Gastroesophageal sphincter (tissue), 3 donors: ENCODE measurements at regions not wholly inside any gene's neighbourhood (a gene's known extent, or its start where the extent isn't known, plus 50 kb on each side); places are given as distances from the start of the nearest gene placed in this dataset.

Experiments used
- CTCF ChIP-seq, 4 experiments: fragments of 200-600 bp in 2 of 4; fragments of 450-650 bp in 2 of 4; sonication (generic) in 1 of 4; IDR thresholded peaks; one replicate each; pipeline ENCODE4 v1.5.1; 2017 to 2019; ENCODE audit warnings: antibody characterized with exemption in 4 of 4, mild to moderate bottlenecking in 2 of 4, moderate library complexity in 2 of 4
- EP300 ChIP-seq: sonication (generic); formaldehyde crosslinking; IDR thresholded peaks from one replicate; pipeline ENCODE4 v1.6.1; 2017; ENCODE audit warnings: antibody characterized with exemption, mild to moderate bottlenecking
- POLR2A ChIP-seq, 2 donors: fragments of 450-650 bp; IDR thresholded peaks; one replicate each; pipeline ENCODE4 v1.6.1; 2017; ENCODE audit warnings: antibody characterized with exemption in 2 of 2, mild to moderate bottlenecking in 2 of 2, moderate library complexity in 1 of 2

- TF ChIP-seq POLR2A (IDR thresholded peaks at IDR 0.05) (no peak), CTCF (IDR thresholded peaks at IDR 0.05) (no peak), EP300 (no peak)
Observed at GRCh38 chr5:27269766-27270165, 231.4 kb upstream of the CDH9 start.
